IPS DF 4.7 (cell line): ENCODE measurements at regions not wholly inside any gene's neighbourhood (a gene's known extent, or its start where the extent isn't known, plus 50 kb on each side); places are given as distances from the start of the nearest gene placed in this dataset.

Experiments
- DNase-seq: peaks from one replicate; pipeline ENCODE4 v3.0.0-alpha.2; 2013; ENCODE audit warnings: low spot score; ENCODE audit errors: extremely low read depth

- DNase-seq, result no peak
Measured at GRCh38 chr13:60790620-60791019, 393.6 kb downstream of the TDRD3 start.

- DNase-seq, result no peak
Measured at GRCh38 chr13:60788156-60788829, 391.3 kb downstream of the TDRD3 start.

- no peak for DNase-seq
Measured at GRCh38 chr13:60787083-60787482, 390.1 kb downstream of the TDRD3 start.

- no peak for DNase-seq
Measured at GRCh38 chr13:60772726-60773125, 375.7 kb downstream of the TDRD3 start.

- no peak for DNase-seq
Measured at GRCh38 chr13:60765700-60766411, 368.8 kb downstream of the TDRD3 start.

- DNase-seq, result no peak
Measured at GRCh38 chr13:60759499-60759898, 362.5 kb downstream of the TDRD3 start.

- no peak for DNase-seq
Measured at GRCh38 chr13:60758637-60759036, 361.6 kb downstream of the TDRD3 start.

GRCh38 chr13:60757501-60758215 is 360.6 kb downstream of the TDRD3 start:
- no peak for DNase-seq

- no peak for DNase-seq
Measured at GRCh38 chr13:60756306-60756705, 359.3 kb downstream of the TDRD3 start.

GRCh38 chr13:60755380-60756163 is 358.6 kb downstream of the TDRD3 start:
- DNase-seq, result no peak

GRCh38 chr13:60754211-60755090 is 357.4 kb downstream of the TDRD3 start:
- DNase-seq, result no peak

- no peak for DNase-seq
Measured at GRCh38 chr13:60753641-60754040, 356.6 kb downstream of the TDRD3 start.

- no peak for DNase-seq
Measured at GRCh38 chr13:60745343-60745742, 348.3 kb downstream of the TDRD3 start.

- DNase-seq, result no peak
Measured at GRCh38 chr13:60733933-60734332, 336.9 kb downstream of the TDRD3 start.

- no peak for DNase-seq
Measured at GRCh38 chr13:60727140-60727539, 330.1 kb downstream of the TDRD3 start.

GRCh38 chr13:60721063-60721462 is 324.0 kb downstream of the TDRD3 start:
- no peak for DNase-seq

GRCh38 chr13:60720590-60720989 is 323.6 kb downstream of the TDRD3 start:
- DNase-seq, result no peak

- DNase-seq, result no peak
Measured at GRCh38 chr13:60716313-60716712, 319.3 kb downstream of the TDRD3 start.

GRCh38 chr13:60707878-60708277 is 310.9 kb downstream of the TDRD3 start:
- DNase-seq, result no peak

GRCh38 chr13:60701895-60702294 is 304.9 kb downstream of the TDRD3 start:
- DNase-seq, result no peak

GRCh38 chr13:60700994-60701393 is 304.0 kb downstream of the TDRD3 start:
- DNase-seq, result no peak
